ENCODE measurements at regions not wholly inside any gene's neighbourhood (a gene's known extent, or its start where the extent isn't known, plus 50 kb on each side); places are given as distances from the start of the nearest gene placed in this dataset.

DNA sequence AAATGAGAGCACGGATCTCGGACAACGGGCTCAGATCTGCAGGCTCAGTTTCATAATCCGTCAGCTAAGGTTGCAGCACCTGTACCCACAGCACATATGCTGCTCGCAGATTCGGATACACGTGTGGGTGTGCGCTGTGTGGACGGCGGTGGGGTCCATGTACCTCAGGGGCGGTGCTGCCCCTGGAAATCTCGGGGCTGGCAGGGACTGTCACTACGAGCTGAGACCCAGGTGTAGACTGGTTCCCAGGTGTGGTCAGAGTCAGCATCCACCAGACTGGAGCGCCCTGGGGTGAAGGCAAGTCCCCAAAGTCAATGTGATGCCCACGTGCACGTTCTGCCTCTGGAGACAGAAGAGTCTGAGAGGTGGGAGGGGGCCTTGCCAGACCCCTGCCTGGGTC is 989.3 kb downstream of the BRD1 start:
- Histone ChIP-seq H3K4me2 (ENCODE audit: low read depth, low read length) (no peak overlapping the region), H3K14ac (replicated peaks; ENCODE audit: low read depth, low read length) (no peak overlapping the region), H3K27ac (ENCODE audit: insufficient read depth, low read length) (no peak overlapping the region), H3K56ac (ENCODE audit: extremely low read depth, insufficient read depth, low read length) (no peak overlapping the region), H2BK5ac (ENCODE audit: low read depth, low read length, poor library complexity, severe bottlenecking) (no peak overlapping the region), H2BK20ac (ENCODE audit: low read depth, low read length) (no peak overlapping the region), H3K9me3 (ENCODE audit: control insufficient read depth, insufficient read depth, low read length) (peaks cover 68% of the 10 kb centered on the region), H4K91ac (ENCODE audit: insufficient read depth, low read depth, low read length) (no peak overlapping the region), H2AK9ac (replicated peaks; ENCODE audit: low read depth, low read length, poor library complexity) (no peak overlapping the region), H3K36me3 (ENCODE audit: control insufficient read depth, insufficient read depth, low read length) (no peaks in the 10 kb centered on the region), H3K23ac (ENCODE audit: low read depth, low read length) (no peak overlapping the region), H3K4ac (ENCODE audit: low read depth, low read length) (no peak overlapping the region), H3K9ac (ENCODE audit: low read depth, low read length) (no peak overlapping the region), H3K18ac (ENCODE audit: low read depth, low read length) (no peak overlapping the region), H4K20me1 (ENCODE audit: insufficient read depth, low read length) (no peaks in the 10 kb centered on the region), H3K4me3 (ENCODE audit: insufficient read depth, low read depth, low read length) (no peak overlapping the region), H3K79me1 (ENCODE audit: low read depth in 1 of 2, low read length in 2 of 2) (no peaks in the 10 kb centered on the region), H3K9me1 (ENCODE audit: insufficient read depth, low read length) (no peaks in the 10 kb centered on the region), H2BK15ac (ENCODE audit: low read depth, low read length) (no peak overlapping the region), H4K8ac (ENCODE audit: low read depth in 2 of 2, low read length in 2 of 2) (no peak overlapping the region), H3K27me3 (ENCODE audit: control insufficient read depth, insufficient read depth, low read length) (no peaks in the 10 kb centered on the region), H2AFZ (replicated peaks; ENCODE audit: low read length, poor library complexity) (no peak overlapping the region), H4K5ac (ENCODE audit: low read depth, low read length) (no peak overlapping the region), H2BK120ac (ENCODE audit: low read depth, low read length) (no peak overlapping the region), H3K4me1 (ENCODE audit: control insufficient read depth, insufficient read depth, low read length) (no peaks in the 10 kb centered on the region), H2AK5ac (ENCODE audit: low read depth, low read length) (no peak overlapping the region)
- DNase-seq (no peak), ATAC-seq (ENCODE audit: low read depth) (no peak)
- dilution Hi-C loops (cut with HindIII; ENCODE audit: low sequenced_read_pairs, unreplicated experiment), result no loop called here
- ChIA-PET CTCF (no interaction called here), POLR2A (ENCODE audit: unreplicated experiment) (no interaction called here)
- TF ChIP-seq MAZ (IDR thresholded peaks at IDR 0.05; ENCODE audit: borderline replicate concordance, low read depth, low read length), result no peak
- no peak for TF ChIP-seq NFE2L2 (IDR thresholded peaks at IDR 0.05; ENCODE audit: low read depth, low read length)
- TF ChIP-seq MXI1 (IDR thresholded peaks at IDR 0.05; ENCODE audit: borderline replicate concordance, low read depth, low read length), result no peak
- TF ChIP-seq RFX5 (IDR thresholded peaks at IDR 0.05; ENCODE audit: low read depth, low read length), result no peak
- 65% methylated on average over 11 of the region's 16 CpGs; no CpG with 5 or more reads in 1 of the 2 experiments for WGBS, 2 experiments (ENCODE audit: extremely low coverage in 2 of 2, insufficient read length in 1 of 2)
- intact Hi-C loops (cut with micrococcal nuclease), result no loop called here
- no TSS peak for BruUV-seq (replicated peaks)
- in situ Hi-C loops (cut with MboI; ENCODE audit: low sequenced_read_pairs), result no loop called here

Measured in IMR-90 (cell line).